ENCODE measurements at regions not wholly inside any gene's neighbourhood (a gene's known extent, or its start where the extent isn't known, plus 50 kb on each side); places are given as distances from the start of the nearest gene placed in this dataset.

GRCh38 chr3:105152987-105153386 lies 213.7 kb upstream of the ALCAM start:
- H3K9me2 ChIP-seq (ENCODE audit: insufficient read depth, low read length) = no peaks in the 10 kb centered on the region
- no peaks in the 10 kb centered on the region for H4K20me1 ChIP-seq (ENCODE audit: insufficient read depth)
- TF ChIP-seq SMC3 (conservative IDR thresholded peaks at IDR 0.05; ENCODE audit: poor library complexity) = no peak
- TF ChIP-seq REST (IDR thresholded peaks at IDR 0.05; ENCODE audit: borderline replicate concordance) = no peak
- TF ChIP-seq POLR2AphosphoS5 (IDR thresholded peaks at IDR 0.05) = no peak
- TF ChIP-seq TAF1 (IDR thresholded peaks at IDR 0.05; ENCODE audit: low read depth) = no peak
- no peak for TF ChIP-seq EZH2 (IDR thresholded peaks at IDR 0.05; ENCODE audit: borderline replicate concordance, insufficient read depth, low read length, poor library complexity, severe bottlenecking)
- no peak for TF ChIP-seq EP300 (conservative IDR thresholded peaks at IDR 0.05; ENCODE audit: poor library complexity, severe bottlenecking)
- no peak for TF ChIP-seq MXI1 (conservative IDR thresholded peaks at IDR 0.05; ENCODE audit: poor library complexity, severe bottlenecking)
- TF ChIP-seq CTCF (IDR thresholded peaks at IDR 0.05; ENCODE audit: poor library complexity, severe bottlenecking) = no peak
- no peak for TF ChIP-seq RAD21 (conservative IDR thresholded peaks at IDR 0.05)
- H3K27ac ChIP-seq (ENCODE audit: low read length) = no peak overlapping the region
- no peaks in the 10 kb centered on the region for H3K79me2 ChIP-seq (replicated peaks; ENCODE audit: insufficient read depth, low read length)
- H3K9me3 ChIP-seq (ENCODE audit: low read length) = no peaks in the 10 kb centered on the region
- H3K9ac ChIP-seq (ENCODE audit: low read length) = no peak overlapping the region
- no peaks in the 10 kb centered on the region for H3F3A ChIP-seq (ENCODE audit: insufficient read depth, low read length, poor library complexity, severe bottlenecking)
- H3K36me3 ChIP-seq (ENCODE audit: insufficient read depth, low read length) = no peaks in the 10 kb centered on the region
- no peak overlapping the region for H3K4me2 ChIP-seq (ENCODE audit: low read length)
- H2AFZ ChIP-seq (ENCODE audit: low read depth, low read length) = no peak overlapping the region
- no peak overlapping the region for H3K4me3 ChIP-seq (ENCODE audit: low read length)
- H3K27me3 ChIP-seq (ENCODE audit: insufficient read depth, low read depth, low read length) = no peaks in the 10 kb centered on the region

GRCh38 chr3:105154692-105155091 lies 212.0 kb upstream of the ALCAM start:
- H3F3A ChIP-seq (ENCODE audit: insufficient read depth, low read length, poor library complexity, severe bottlenecking) = no peaks in the 10 kb centered on the region
- no peak for TF ChIP-seq EP300 (conservative IDR thresholded peaks at IDR 0.05; ENCODE audit: poor library complexity, severe bottlenecking)
- TF ChIP-seq EZH2 (IDR thresholded peaks at IDR 0.05; ENCODE audit: borderline replicate concordance, insufficient read depth, low read length, poor library complexity, severe bottlenecking) = no peak
- no peak for TF ChIP-seq REST (IDR thresholded peaks at IDR 0.05; ENCODE audit: borderline replicate concordance)
- no peak for TF ChIP-seq MXI1 (conservative IDR thresholded peaks at IDR 0.05; ENCODE audit: poor library complexity, severe bottlenecking)
- TF ChIP-seq CTCF (IDR thresholded peaks at IDR 0.05; ENCODE audit: poor library complexity, severe bottlenecking) = no peak
- no peak for TF ChIP-seq SMC3 (conservative IDR thresholded peaks at IDR 0.05; ENCODE audit: poor library complexity)
- no peak for TF ChIP-seq TAF1 (IDR thresholded peaks at IDR 0.05; ENCODE audit: low read depth)
- TF ChIP-seq RAD21 (conservative IDR thresholded peaks at IDR 0.05) = no peak
- TF ChIP-seq POLR2AphosphoS5 (IDR thresholded peaks at IDR 0.05) = no peak

More at GRCh38 chr3:105154692-105155091, 212.0 kb upstream of the ALCAM start:
- Histone ChIP-seq H3K4me3 (ENCODE audit: low read length) (no peak overlapping the region), H3K79me2 (replicated peaks; ENCODE audit: insufficient read depth, low read length) (no peaks in the 10 kb centered on the region), H3K27me3 (ENCODE audit: insufficient read depth, low read depth, low read length) (no peaks in the 10 kb centered on the region), H3K36me3 (ENCODE audit: insufficient read depth, low read length) (no peaks in the 10 kb centered on the region), H3K9me3 (ENCODE audit: low read length) (no peaks in the 10 kb centered on the region), H3K9ac (ENCODE audit: low read length) (no peak overlapping the region), H3K9me2 (ENCODE audit: insufficient read depth, low read length) (no peaks in the 10 kb centered on the region), H3K4me2 (ENCODE audit: low read length) (no peak overlapping the region), H2AFZ (ENCODE audit: low read depth, low read length) (no peak overlapping the region), H4K20me1 (ENCODE audit: insufficient read depth) (no peaks in the 10 kb centered on the region), H3K27ac (ENCODE audit: low read length) (no peak overlapping the region)
